AG10803 (cell line): ENCODE measurements at regions not wholly inside any gene's neighbourhood (a gene's known extent, or its start where the extent isn't known, plus 50 kb on each side); places are given as distances from the start of the nearest gene placed in this dataset.

Source experiments
- DNase-seq: peaks from one replicate; pipeline ENCODE4 v3.0.0; 2010; ENCODE audit warnings: low read depth
- H3K4me3 ChIP-seq: 2 replicates; pipeline ENCODE4 v1.5.1; 2011; ENCODE audit warnings: mild to moderate bottlenecking, low read length, control low read depth
- TF ChIP-seq, protein P1 (sequence below): conservative IDR thresholded peaks from 2 replicates; pipeline ENCODE4 v1.5.1; 2011; ENCODE audit warnings: mild to moderate bottlenecking, low read length, control low read depth, inconsistent platforms

DNA sequence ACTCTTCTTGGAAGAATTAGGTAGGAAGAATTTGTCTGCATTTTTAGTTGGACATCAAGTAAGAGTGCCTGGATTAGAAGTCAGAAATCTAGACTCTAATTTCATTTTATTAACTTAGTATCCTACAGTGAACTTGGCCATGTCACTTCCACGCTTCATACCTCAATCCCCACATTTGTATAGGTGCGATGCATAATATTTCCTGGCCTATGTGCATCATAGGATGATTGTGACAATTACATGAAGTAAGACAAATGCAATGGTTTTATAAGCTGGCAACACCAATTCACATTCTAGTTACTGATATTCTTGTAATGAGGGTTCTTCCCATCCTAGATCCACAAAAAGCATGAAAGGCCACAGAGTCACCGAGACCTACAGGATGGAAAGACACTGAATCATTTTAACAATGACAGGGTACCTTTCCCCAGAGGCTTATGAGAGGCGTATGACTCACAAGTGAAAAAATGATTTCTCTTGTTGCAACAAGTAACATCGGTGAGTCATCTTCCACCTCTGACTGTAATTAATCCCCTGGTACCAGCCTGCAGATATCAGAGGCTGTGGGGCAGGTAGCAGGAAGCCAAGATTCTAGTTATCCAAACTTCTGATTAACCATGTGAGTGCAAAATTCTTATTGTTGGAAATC is 56.0 kb upstream of the OR5AK2 start:
- TF ChIP-seq, protein P1, sequence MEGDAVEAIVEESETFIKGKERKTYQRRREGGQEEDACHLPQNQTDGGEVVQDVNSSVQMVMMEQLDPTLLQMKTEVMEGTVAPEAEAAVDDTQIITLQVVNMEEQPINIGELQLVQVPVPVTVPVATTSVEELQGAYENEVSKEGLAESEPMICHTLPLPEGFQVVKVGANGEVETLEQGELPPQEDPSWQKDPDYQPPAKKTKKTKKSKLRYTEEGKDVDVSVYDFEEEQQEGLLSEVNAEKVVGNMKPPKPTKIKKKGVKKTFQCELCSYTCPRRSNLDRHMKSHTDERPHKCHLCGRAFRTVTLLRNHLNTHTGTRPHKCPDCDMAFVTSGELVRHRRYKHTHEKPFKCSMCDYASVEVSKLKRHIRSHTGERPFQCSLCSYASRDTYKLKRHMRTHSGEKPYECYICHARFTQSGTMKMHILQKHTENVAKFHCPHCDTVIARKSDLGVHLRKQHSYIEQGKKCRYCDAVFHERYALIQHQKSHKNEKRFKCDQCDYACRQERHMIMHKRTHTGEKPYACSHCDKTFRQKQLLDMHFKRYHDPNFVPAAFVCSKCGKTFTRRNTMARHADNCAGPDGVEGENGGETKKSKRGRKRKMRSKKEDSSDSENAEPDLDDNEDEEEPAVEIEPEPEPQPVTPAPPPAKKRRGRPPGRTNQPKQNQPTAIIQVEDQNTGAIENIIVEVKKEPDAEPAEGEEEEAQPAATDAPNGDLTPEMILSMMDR, result no peak
- peak; percentile 29 for DNase-seq
- no peak overlapping the region for H3K4me3 ChIP-seq

DNA sequence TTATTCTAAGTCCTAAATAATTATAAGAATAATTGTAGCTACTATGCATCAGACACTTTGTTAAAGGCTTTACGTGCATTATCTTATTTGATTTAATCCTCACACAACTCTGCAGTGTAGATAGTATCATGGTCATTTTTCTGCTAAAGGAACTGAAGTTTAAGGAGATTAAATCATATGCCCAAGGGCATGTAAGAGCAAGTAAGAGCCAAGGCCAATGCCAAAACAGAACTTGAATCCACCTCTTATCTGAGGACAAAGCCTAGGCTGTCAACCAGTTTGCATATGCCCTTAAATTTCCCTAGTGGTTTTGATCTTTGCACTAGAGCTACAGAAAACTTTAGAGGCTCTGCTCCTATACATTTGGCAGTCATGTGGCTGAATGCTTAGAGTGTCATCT is 65.6 kb upstream of the OR5AK2 start:
- TF ChIP-seq, protein P1, result no peak
- no peak for DNase-seq
- H3K4me3 ChIP-seq, result no peak overlapping the region

DNA sequence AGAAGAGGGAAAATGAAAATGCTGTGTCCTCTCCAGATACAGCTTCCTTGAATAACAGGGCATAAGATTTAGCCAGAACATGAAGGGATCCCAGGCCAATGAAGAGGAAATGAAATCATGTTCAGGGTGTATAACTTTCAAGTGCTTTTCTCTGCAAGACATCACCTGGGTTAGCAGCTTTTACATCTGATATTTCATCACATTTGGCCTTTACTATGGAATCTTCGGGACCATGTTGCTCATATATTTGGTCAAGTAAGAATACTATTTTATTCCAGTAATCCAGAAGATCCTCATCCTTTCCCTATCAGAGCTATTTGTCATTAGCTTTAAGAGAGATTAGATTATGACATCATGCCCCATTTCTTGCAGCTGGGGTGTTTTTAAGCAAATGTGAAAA is 66.3 kb upstream of the OR5AK2 start:
- H3K4me3 ChIP-seq, result no peak overlapping the region
- TF ChIP-seq, protein P1, result no peak
- DNase-seq, result no peak

DNA sequence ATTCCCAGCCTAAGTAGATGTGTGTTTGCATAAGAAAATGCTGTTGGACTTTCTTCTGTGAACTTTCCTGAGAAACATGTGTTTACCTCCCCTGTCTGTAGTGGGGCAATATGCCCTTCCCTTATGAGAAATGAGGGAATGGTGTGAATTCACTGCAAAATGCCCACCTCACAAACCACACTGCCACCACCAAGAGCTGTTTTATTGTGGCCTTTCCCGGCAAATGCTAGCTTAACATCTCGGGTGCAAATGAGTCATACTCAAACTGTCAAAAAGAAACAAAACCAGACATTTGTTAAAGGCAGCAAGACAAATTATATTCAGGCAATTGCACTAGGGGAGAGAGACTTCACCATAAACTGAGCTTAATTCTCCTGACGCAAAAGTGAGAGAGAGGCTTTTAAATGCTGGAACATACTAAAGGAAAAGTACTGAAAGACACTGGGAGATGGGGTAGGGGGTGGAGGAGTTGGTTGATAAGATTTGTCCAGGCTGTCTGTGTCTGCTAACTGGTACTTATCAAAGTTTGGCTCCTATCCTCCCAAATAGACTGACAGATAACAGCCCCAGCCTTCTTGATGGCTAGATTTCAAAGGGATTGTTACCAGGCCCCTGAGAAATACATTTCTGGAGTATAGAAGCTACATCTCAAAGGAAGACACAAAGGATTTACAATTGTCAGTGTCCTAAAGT is 70.9 kb upstream of the OR5AK2 start:
- H3K4me3 ChIP-seq, result no peak overlapping the region
- TF ChIP-seq, protein P1, result no peak
- DNase-seq, result no peak

DNA sequence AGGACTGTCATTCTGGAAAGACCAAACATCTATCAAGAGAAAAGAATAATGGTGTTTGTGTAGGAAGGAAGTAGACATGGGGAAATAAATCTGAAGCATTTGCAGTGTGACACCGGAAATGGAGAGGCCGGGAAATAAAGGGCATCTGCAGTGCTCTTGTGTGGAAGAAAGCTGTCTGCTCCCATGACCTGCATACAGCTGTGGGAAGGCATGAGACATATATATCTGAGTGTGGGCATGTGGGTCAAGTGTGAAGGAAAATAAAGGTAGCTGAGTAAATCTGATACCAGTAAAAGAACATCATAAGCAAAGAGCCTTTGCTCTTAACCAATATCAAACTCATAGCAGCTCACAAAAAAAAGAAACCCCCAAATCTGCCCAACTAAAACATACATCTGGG is 72.1 kb upstream of the OR5AK2 start:
- no peak overlapping the region for H3K4me3 ChIP-seq
- TF ChIP-seq, protein P1, result no peak
- no peak for DNase-seq

DNA sequence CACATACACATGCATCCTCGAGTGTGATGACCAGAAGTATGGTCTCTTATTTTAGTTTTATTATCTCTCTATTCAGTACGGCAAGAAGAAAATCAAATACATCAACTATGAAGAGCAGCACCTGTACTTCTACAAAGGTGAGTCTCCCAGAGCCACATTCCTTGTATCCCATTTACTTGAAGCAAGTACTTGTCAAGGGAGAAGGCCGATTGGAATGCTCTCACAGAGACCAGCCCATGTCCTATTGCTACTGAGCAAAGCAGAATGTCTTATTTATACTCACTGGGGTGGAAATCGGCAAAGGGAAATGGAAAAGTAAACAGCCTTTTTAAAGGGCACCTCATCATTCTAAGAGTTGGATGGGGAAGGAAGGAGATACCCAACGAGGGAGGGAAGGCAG is 72.6 kb upstream of the OR5AK2 start:
- TF ChIP-seq, protein P1, result no peak
- no peak overlapping the region for H3K4me3 ChIP-seq
- no peak for DNase-seq

DNA sequence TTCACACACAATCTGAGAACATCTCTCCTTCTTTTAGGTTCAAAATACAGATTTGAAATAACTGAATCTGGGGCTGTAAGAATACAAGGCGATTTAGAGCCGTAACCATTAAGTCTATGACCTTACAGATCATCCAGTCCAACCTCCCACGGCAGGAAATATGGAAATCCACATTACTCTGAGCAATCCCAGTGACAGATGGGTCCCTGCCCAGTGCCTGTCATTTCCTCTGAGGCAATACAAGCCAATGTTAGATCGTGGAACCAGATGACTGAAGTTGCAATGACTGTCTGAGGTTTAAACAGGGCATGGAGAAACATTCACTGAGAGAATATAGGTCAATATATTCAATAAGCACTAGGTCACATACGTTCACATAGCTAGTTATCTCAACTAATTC is 77.4 kb upstream of the OR5AK2 start:
- H3K4me3 ChIP-seq, result no peak overlapping the region
- TF ChIP-seq, protein P1, result no peak
- no peak for DNase-seq
